Panc1 (cell line): ENCODE measurements at regions not wholly inside any gene's neighbourhood (a gene's known extent, or its start where the extent isn't known, plus 50 kb on each side); places are given as distances from the start of the nearest gene placed in this dataset.

Experiments
- ATAC-seq: fragments of 200-7000 bp; cut with Tn5 transposase; 2 replicates; pipeline ENCODE4 v1.9.1; 2020; ENCODE audit warnings: mild to moderate bottlenecking, moderate library complexity
- BruUV-seq: library from RNA; stranded (reverse); fragments of 400-500 nt; replicated peaks from 2 replicates; lab custom pipeline; 2021; lab: Mats Ljungman, UMichigan
- CTCF ChIA-PET: fragments of 300-600 bp; sonication (Branson Sonifier 250); formaldehyde crosslinking; loops from one replicate; lab custom pipeline; 2022; ENCODE audit warnings: antibody characterized with exemption; lab: Charles Lee
- POLR2A ChIA-PET: fragments of 300-600 bp; sonication (Branson Sonifier 250); formaldehyde crosslinking; loops from one replicate; lab custom pipeline; 2022; ENCODE audit warnings: antibody characterized with exemption; lab: Charles Lee
- DNase-seq: peaks from one replicate; pipeline ENCODE4 v3.0.0-alpha.2; 2010; ENCODE audit warnings: low read depth, low spot score
- H3K27ac ChIP-seq: 2 replicates; pipeline ENCODE4 v1.5.1; 2011; ENCODE audit warnings: mild to moderate bottlenecking, low read length, inconsistent platforms
- H3K27me3 ChIP-seq: fragments of 200-500 bp; sonication (Bioruptor generic); 2 replicates; pipeline ENCODE4 v1.6.0; 2014; ENCODE audit warnings: low read length, inconsistent platforms; ENCODE audit not compliant: control insufficient read depth, insufficient read depth
- H3K36me3 ChIP-seq: fragments of 200-500 bp; sonication (Bioruptor generic); 2 replicates; pipeline ENCODE4 v1.5.1; 2014; ENCODE audit warnings: inconsistent platforms, mild to moderate bottlenecking, low read length, moderate library complexity; ENCODE audit not compliant: control insufficient read depth, insufficient read depth
- H3K4me1 ChIP-seq: 2 replicates; pipeline ENCODE4 v1.5.1; 2011; ENCODE audit warnings: inconsistent platforms, mild to moderate bottlenecking, low read length, moderate library complexity; ENCODE audit not compliant: control insufficient read depth, insufficient read depth
- H3K4me3 ChIP-seq, 2 experiments: 2 replicates each; pipeline ENCODE4 v1.5.1; 2011 to 2012; ENCODE audit warnings: low read depth in 2 of 2, low read length in 2 of 2, mild to moderate bottlenecking in 2 of 2, inconsistent platforms in 1 of 2, moderate library complexity in 1 of 2
- H3K9me3 ChIP-seq: fragments of 200-500 bp; sonication (Bioruptor generic); 2 replicates; pipeline ENCODE4 v1.5.1; 2014; ENCODE audit warnings: low read depth, mild to moderate bottlenecking, inconsistent platforms, low read length, moderate library complexity; ENCODE audit not compliant: control insufficient read depth, insufficient read depth
- POLR2AphosphoS5 ChIP-seq: IDR thresholded peaks from 2 replicates; pipeline ENCODE4 v1.6.1; 2012; ENCODE audit warnings: mild to moderate bottlenecking, low read depth, low read length, moderate library complexity
- SIN3A ChIP-seq: IDR thresholded peaks from 2 replicates; pipeline ENCODE4 v1.6.1; 2012; ENCODE audit warnings: low read depth, mild to moderate bottlenecking, low read length, moderate library complexity, borderline replicate concordance; ENCODE audit not compliant: insufficient read depth
- TCF7L2 ChIP-seq: IDR thresholded peaks from 2 replicates; pipeline ENCODE4 v1.6.1; 2011; ENCODE audit warnings: mild to moderate bottlenecking, low read depth, low read length, inconsistent platforms
- in situ Hi-C: cut with HindIII; loops from 2 replicates; pipeline ENCODE4 v1.10.0; 2016; ENCODE audit warnings: low sequenced_read_pairs, low pct_unique_long_range_greater_than_20kb
- intact Hi-C: fragments of 100-400 bp; cut with micrococcal nuclease; formaldehyde crosslinking; loops from one replicate; pipeline ENCODE4 v1.10.0; 2022; ENCODE audit not compliant: unreplicated experiment
- TF ChIP-seq, protein P1 (sequence below), 2 experiments: IDR thresholded peaks; 2 replicates each; pipeline ENCODE4 v1.6.1; 2011 to 2012; ENCODE audit warnings: low read depth in 2 of 2, control low read depth in 1 of 2, low read length in 1 of 2, mild to moderate bottlenecking in 1 of 2, moderate library complexity in 1 of 2; ENCODE audit not compliant: insufficient read depth in 1 of 2
- TF ChIP-seq, protein P2 (sequence below): fragments of 450-650 bp; IDR thresholded peaks from 2 replicates; pipeline ENCODE4 v1.5.1; 2017; ENCODE audit warnings: mild to moderate bottlenecking

DNA sequence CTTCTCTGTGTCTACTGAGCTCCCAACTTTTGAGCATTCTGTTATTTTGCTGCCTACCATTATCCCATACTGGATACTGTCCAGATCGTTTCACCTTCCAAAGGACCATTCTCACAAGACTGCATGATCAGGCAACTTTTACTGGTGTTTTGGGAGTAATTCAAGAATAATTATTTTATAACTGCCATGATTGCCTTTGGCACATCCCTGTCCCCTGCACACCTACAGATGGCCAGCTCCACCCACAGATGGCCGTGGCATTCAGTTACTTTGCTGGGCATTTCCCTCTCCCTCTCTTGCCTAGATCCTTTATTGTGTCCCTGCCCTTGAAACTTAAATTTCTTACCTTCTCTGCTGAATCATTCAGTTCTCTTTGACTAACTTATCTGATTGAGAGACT lies 263.9 kb downstream of the DIPK2A start:
- in situ Hi-C loops (no loop called here), intact Hi-C loops (no loop called here)
- ATAC-seq (no peak), DNase-seq (no peak)
- BruUV-seq, result no TSS peak
- Histone ChIP-seq H3K4me3 (no peak overlapping the region), H3K27ac (no peak overlapping the region), H3K9me3 (no peaks in the 10 kb centered on the region), H3K4me1 (no peaks in the 10 kb centered on the region), H3K36me3 (no peaks in the 10 kb centered on the region), H3K27me3 (no peaks in the 10 kb centered on the region)
- ChIA-PET POLR2A (no interaction called here), CTCF (no interaction called here)
- TF ChIP-seq, protein P1, sequence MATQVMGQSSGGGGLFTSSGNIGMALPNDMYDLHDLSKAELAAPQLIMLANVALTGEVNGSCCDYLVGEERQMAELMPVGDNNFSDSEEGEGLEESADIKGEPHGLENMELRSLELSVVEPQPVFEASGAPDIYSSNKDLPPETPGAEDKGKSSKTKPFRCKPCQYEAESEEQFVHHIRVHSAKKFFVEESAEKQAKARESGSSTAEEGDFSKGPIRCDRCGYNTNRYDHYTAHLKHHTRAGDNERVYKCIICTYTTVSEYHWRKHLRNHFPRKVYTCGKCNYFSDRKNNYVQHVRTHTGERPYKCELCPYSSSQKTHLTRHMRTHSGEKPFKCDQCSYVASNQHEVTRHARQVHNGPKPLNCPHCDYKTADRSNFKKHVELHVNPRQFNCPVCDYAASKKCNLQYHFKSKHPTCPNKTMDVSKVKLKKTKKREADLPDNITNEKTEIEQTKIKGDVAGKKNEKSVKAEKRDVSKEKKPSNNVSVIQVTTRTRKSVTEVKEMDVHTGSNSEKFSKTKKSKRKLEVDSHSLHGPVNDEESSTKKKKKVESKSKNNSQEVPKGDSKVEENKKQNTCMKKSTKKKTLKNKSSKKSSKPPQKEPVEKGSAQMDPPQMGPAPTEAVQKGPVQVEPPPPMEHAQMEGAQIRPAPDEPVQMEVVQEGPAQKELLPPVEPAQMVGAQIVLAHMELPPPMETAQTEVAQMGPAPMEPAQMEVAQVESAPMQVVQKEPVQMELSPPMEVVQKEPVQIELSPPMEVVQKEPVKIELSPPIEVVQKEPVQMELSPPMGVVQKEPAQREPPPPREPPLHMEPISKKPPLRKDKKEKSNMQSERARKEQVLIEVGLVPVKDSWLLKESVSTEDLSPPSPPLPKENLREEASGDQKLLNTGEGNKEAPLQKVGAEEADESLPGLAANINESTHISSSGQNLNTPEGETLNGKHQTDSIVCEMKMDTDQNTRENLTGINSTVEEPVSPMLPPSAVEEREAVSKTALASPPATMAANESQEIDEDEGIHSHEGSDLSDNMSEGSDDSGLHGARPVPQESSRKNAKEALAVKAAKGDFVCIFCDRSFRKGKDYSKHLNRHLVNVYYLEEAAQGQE (IDR thresholded peaks at IDR 0.05; ENCODE audit: insufficient read depth in 1 of 2, low read depth in 2 of 2, low read length in 1 of 2), result no peak
- TF ChIP-seq SIN3A (no peak), POLR2AphosphoS5 (no peak), TCF7L2 (no peak)
- TF ChIP-seq, protein P2, sequence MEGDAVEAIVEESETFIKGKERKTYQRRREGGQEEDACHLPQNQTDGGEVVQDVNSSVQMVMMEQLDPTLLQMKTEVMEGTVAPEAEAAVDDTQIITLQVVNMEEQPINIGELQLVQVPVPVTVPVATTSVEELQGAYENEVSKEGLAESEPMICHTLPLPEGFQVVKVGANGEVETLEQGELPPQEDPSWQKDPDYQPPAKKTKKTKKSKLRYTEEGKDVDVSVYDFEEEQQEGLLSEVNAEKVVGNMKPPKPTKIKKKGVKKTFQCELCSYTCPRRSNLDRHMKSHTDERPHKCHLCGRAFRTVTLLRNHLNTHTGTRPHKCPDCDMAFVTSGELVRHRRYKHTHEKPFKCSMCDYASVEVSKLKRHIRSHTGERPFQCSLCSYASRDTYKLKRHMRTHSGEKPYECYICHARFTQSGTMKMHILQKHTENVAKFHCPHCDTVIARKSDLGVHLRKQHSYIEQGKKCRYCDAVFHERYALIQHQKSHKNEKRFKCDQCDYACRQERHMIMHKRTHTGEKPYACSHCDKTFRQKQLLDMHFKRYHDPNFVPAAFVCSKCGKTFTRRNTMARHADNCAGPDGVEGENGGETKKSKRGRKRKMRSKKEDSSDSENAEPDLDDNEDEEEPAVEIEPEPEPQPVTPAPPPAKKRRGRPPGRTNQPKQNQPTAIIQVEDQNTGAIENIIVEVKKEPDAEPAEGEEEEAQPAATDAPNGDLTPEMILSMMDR, result no peak

DNA sequence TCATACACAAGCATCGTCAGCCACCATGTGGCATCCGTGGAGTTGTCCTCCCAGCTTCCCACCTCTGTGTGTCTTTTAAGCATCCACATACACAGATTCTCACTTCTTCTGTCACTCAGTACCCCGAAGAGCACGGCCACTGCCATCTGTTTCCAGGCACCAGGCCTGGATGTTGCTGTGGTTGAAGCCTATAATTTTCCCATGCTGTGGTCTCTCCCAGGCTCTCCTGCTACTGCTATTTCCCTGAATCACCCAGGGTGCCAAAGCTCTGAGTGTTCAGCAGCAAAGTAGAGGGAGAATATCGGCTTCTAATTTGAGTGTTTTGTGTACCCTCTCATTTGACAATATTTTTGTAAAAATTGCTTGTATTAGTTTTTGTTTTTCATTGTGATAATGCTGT lies 265.7 kb downstream of the DIPK2A start:
- Histone ChIP-seq H3K9me3 (no peaks in the 10 kb centered on the region), H3K27me3 (no peaks in the 10 kb centered on the region), H3K27ac (no peak overlapping the region), H3K36me3 (no peaks in the 10 kb centered on the region), H3K4me3 (no peak overlapping the region), H3K4me1 (no peaks in the 10 kb centered on the region)
- no peak for TF ChIP-seq POLR2AphosphoS5
- TF ChIP-seq, protein P2, result no peak
- TF ChIP-seq SIN3A, result no peak
- TF ChIP-seq, protein P1 (IDR thresholded peaks at IDR 0.05; ENCODE audit: insufficient read depth in 1 of 2, low read depth in 2 of 2, low read length in 1 of 2), result no peak
- no peak for TF ChIP-seq TCF7L2
- in situ Hi-C loops, result no loop called here
- BruUV-seq, result no TSS peak
- CTCF ChIA-PET, result no interaction called here
- no peak for DNase-seq
- ATAC-seq, result no peak
- POLR2A ChIA-PET, result no interaction called here
- intact Hi-C loops, result no loop called here
